ENCODE measurements at regions not wholly inside any gene's neighbourhood (a gene's known extent, or its start where the extent isn't known, plus 50 kb on each side); places are given as distances from the start of the nearest gene placed in this dataset.
"Not testable (repeated sequence)": the region's sequence is repeated elsewhere in the genome, so short reads cannot be mapped to it uniquely, and the experiment has no call there.

- not testable (repeated sequence) for DNase-seq (ENCODE audit: low spot score)
Observed at GRCh38 chrX:150125045-150125444, 186.8 kb upstream of the EOLA2 start.

- DNase-seq (ENCODE audit: low spot score) = no peak
Observed at GRCh38 chrX:150127216-150127615, 188.9 kb upstream of the EOLA2 start.

- no peak for DNase-seq (ENCODE audit: low spot score)
Observed at GRCh38 chrX:150143721-150144440, 205.6 kb upstream of the EOLA2 start.

GRCh38 chrX:150146271-150146896 is 208.1 kb upstream of the EOLA2 start:
- DNase-seq (ENCODE audit: low spot score) = no peak

- DNase-seq (ENCODE audit: low spot score) = no peak
Observed at GRCh38 chrX:150148749-150149672, 210.7 kb upstream of the EOLA2 start.

- DNase-seq (ENCODE audit: low spot score) = no peak
Observed at GRCh38 chrX:150150076-150150779, 211.9 kb upstream of the EOLA2 start.

GRCh38 chrX:150150780-150151125 is 212.4 kb upstream of the MAMLD1 start:
- DNase-seq (ENCODE audit: low spot score) = no peak

GRCh38 chrX:150152036-150152435 is 211.1 kb upstream of the MAMLD1 start:
- no peak for DNase-seq (ENCODE audit: low spot score)

GRCh38 chrX:150152546-150152945 is 210.6 kb upstream of the MAMLD1 start:
- DNase-seq (ENCODE audit: low spot score) = no peak

GRCh38 chrX:150155436-150156035 is 207.6 kb upstream of the MAMLD1 start:
- no peak for DNase-seq (ENCODE audit: low spot score)

GRCh38 chrX:150156615-150157014 is 206.5 kb upstream of the MAMLD1 start:
- DNase-seq (ENCODE audit: low spot score) = no peak

- DNase-seq (ENCODE audit: low spot score) = no peak
Observed at GRCh38 chrX:150157291-150157690, 205.8 kb upstream of the MAMLD1 start.

- DNase-seq (ENCODE audit: low spot score) = no peak
Observed at GRCh38 chrX:150158554-150159332, 204.4 kb upstream of the MAMLD1 start.

- DNase-seq (ENCODE audit: low spot score) = no peak
Observed at GRCh38 chrX:150159537-150159936, 203.6 kb upstream of the MAMLD1 start.

- no peak for DNase-seq (ENCODE audit: low spot score)
Observed at GRCh38 chrX:150160656-150161055, 202.5 kb upstream of the MAMLD1 start.

GRCh38 chrX:150161193-150161592 is 201.9 kb upstream of the MAMLD1 start:
- no peak for DNase-seq (ENCODE audit: low spot score)

- DNase-seq (ENCODE audit: low spot score) = no peak
Observed at GRCh38 chrX:150162141-150162540, 201.0 kb upstream of the MAMLD1 start.

GRCh38 chrX:150163221-150163930 is 199.7 kb upstream of the MAMLD1 start:
- no peak for DNase-seq (ENCODE audit: low spot score)

GRCh38 chrX:150163956-150164726 is 199.0 kb upstream of the MAMLD1 start:
- no peak for DNase-seq (ENCODE audit: low spot score)

Measured in CD4-positive, alpha-beta T cell treated with Interleukin-15 for 4 hours (primary cell).